T-helper 1 cell (primary cell): ENCODE measurements at regions not wholly inside any gene's neighbourhood (a gene's known extent, or its start where the extent isn't known, plus 50 kb on each side); places are given as distances from the start of the nearest gene placed in this dataset.
"Not testable (repeated sequence)": the region's sequence is repeated elsewhere in the genome, so short reads cannot be mapped to it uniquely, and the experiment has no call there.

Source experiments
- DNase-seq, 5 donors: peaks; one replicate each; pipeline ENCODE4 v3.0.0-alpha.2; 2012 to 2020

GRCh38 chr1:38204698-38205097, 158.1 kb upstream of the POU3F1 start:
- no peak for DNase-seq

DNA sequence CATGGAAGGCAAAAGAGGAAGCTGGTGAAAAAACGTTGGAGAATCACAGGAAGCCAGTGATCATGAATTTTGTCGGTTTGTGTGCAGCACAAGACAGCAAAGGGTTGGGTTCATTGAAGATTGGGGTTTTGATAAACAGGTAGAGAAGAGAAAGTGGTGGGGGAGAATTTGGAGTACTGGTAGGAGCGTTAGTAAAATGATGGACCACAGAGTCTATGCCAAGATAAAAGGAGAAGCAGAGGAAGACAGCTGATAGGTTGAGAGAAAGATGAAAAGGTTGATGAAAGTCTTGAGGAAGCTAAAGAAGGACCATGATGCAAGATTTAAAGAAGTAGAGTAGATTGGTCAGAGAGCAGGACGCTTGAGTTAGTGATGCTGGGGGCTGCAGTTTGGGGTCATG, 156.8 kb upstream of the POU3F1 start:
- DNase-seq: no peak

GRCh38 chr1:38201431-38201830, 154.8 kb upstream of the POU3F1 start:
- no peak for DNase-seq

GRCh38 chr1:38198621-38199020, 152.0 kb upstream of the POU3F1 start:
- no peak for DNase-seq

DNA sequence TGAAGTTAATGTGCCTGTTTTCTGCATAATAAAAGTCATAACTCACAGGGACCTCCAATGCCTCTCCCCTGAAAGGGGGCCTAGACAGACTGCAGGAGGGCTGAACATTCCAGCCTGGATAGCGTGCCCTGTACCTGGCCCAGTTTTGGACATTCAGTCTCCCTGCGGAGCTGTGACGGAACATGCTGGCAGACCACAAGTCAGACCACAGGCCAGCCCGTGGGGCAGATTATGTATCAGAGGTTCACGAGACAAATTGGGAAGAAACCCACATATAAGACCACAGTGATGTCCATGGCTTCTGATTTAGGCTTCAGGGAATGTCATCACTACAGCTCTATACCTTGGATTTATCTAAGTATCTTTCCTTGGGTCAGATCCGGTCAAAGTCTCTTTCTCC, 151.5 kb upstream of the POU3F1 start:
- DNase-seq: no peak

DNA sequence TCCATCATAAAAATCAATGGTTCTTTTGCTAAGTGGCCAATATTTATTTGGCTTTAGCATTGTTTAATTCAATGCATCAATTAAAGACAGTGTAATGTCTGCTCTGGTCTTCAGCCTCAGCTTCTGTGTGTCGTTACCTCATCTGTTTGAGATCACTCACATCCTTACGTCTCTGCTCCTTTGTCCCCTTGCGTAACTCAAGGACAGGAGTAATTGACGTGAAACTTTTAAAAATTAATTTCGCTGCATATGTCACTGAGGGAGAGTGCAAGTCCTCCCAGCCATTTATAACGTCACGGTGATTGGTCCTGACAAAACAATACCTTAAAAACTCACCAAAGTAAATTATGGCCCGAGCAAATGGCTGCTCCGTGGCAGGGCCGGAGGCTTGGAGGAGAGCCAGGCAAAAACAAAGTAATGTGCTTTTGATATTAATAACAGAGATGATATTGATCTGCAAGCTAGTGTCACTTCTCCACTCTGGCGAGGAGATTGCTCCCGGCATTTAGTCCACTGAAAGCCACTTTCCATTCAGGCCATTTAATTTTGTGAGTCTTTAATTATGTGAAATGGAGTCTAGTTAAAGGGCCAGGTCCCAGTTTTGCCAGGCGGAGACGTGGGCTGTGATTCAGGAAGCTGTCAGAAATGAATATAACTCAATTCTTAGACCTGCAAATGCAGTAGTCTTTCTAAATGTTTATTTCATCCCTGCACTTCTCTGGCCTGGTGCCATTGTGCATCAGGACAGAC, 150.9 kb upstream of the POU3F1 start:
- DNase-seq: no peak

GRCh38 chr1:38194472-38194871, 147.9 kb upstream of the POU3F1 start:
- no peak for DNase-seq

GRCh38 chr1:38193040-38193439, 146.4 kb upstream of the POU3F1 start:
- no peak for DNase-seq

GRCh38 chr1:38191461-38191860, 144.9 kb upstream of the POU3F1 start:
- DNase-seq: no peak

GRCh38 chr1:38190983-38191382, 144.4 kb upstream of the POU3F1 start:
- no peak for DNase-seq

DNA sequence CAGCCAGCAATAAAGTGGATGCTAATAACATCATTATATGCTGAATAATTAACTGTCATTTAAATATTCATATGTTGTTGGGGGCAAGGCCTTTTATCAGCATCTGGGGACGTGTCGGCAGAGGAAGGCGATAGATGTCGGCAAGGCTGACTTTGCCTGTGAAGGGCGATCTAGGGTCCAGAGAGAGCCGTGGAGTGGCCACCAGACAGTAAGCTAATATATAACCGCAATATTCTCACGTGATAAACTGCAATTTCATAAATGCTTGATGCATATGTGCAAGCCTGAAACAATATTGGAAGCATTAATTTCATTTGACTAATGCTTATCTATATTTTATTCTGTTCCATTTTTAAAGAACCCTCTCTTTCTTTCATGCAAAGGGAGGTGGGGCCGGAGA, 141.0 kb upstream of the POU3F1 start:
- DNase-seq: no peak

GRCh38 chr1:38186566-38186965, 140.0 kb upstream of the POU3F1 start:
- no peak for DNase-seq

DNA sequence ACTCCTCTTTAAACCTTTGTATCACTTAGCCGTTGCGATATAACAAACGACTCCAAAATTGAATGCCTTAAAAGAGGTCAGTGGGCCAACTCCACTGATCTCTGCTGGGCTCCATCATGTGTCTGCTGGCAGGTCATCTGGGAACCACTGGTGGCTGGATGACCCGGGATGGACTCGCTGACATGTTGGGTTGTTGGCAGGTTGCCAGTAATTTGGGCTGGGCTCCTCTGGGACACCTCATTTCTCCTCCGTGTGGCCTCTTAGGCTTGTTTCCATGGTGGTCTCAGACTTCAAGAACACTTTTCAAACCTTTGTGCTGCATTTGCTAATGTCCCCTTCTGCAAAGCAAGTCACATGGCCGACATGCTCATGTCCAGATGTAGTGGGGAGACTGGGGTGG, 139.3 kb upstream of the POU3F1 start:
- no peak for DNase-seq

DNA sequence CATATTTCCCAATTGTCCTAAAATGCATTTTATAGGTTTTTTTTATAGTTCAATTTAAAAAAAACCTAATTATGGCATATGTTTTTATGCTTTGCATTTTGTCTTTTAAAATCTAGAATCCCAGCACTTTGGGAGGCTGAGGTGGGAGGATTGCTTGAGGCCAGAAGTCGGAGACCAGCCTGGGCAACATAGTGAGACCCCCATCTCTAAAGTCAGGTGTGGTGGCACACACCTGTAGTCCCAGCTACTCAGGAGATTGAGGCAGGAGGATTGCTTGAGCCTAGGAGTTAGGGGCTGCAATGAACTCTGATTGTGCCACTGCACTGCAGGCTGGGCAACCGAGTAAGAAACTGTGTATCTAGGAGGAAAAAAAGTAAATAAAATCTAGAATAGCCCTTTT, 137.2 kb upstream of the POU3F1 start:
- no peak for DNase-seq

GRCh38 chr1:38183096-38183495, 136.5 kb upstream of the POU3F1 start:
- DNase-seq: no peak

- not testable (repeated sequence) for DNase-seq
Measured at GRCh38 chr1:38180388-38180787, 133.8 kb upstream of the POU3F1 start.

DNA sequence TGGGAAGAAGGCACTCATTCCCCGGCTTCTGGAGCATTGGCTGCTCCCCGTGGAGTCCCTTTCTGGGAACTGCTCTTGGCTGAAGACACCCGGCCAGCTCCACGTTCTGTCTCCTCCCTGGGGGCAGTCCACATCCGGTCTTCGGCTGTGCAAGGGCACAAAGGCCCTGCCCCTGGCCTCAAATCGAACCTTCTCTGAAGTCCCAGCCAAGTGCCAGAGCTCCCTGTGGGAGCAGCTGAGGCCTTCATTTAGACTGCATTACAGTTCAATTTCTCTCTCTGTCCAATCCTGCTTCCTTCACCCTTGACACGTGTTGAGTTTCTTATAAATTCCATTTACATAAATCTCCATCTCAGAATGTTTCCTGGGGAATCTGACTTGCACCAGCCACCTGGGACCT, 132.9 kb upstream of the POU3F1 start:
- no peak for DNase-seq

DNA sequence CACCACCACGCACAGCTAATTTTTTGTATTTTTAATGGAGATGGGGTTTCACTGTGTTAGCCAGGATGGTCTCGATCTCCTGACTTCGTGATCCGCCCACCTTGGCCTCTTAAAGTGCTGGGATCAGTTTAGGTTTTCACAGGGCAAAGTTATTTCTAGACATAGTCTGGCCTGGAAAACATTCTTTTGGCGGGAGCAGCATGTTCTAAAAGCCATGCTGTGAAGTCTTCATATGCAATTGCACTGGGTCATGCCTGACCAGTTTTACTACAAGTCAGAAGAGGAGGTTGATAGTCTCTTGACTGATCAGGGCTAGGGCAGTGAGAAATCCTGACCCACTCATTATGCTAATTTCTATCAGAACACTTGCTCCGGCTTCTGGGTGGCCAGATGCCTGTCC, 131.6 kb upstream of the POU3F1 start:
- no peak for DNase-seq

- DNase-seq: no peak
Measured at GRCh38 chr1:38175121-38175520, 128.5 kb upstream of the POU3F1 start.

DNA sequence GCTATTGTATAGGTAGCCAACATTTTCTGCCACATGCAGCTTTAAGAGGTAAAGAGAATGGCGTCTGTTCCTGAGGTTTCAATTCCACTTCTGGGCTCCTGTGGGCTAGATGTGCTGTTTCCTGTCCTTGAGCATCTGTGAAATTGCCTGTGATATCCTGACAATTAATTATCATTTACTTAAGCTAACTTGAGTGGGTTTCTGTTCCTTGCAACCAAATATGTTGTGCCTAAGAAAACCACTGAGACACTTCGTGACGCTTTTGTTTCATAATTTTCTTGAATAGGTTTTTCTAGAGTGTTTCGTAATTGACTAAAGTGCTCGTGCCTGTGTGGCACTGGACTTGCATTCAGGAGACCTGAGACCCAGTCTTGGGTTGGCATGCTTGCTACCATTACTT, 127.3 kb upstream of the POU3F1 start:
- no peak for DNase-seq

DNA sequence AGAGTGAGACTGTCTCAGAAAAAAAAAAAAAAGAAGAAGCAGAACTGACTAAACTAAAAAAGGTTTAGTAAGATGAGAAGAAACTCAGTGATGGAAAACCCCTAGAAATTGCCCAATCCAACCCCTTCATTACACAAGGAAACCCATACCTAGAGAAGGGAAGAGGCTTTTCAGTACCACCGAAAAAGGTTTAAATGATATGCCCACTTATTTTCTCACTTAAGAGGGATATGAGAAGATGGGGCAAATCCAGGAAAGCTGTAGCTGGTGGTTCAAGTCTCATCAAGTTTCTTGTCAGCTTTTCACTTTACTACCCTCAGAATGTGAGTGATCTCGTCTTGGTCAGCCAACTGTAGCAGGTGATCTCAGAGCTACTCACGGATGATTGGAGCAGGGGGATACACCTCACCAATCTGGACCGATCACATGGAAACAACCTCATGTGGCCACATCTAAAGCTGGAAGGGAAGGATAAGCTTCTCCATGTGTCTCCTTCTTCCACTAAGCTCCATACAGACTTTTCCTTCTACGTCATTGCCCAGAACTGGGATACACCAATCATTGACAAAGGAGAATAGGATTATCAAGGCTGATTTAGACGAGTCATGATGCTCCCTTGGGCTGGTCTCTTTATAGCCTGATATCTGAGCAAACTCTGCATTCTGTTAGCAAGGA, 126.7 kb upstream of the POU3F1 start:
- DNase-seq: no peak

DNA sequence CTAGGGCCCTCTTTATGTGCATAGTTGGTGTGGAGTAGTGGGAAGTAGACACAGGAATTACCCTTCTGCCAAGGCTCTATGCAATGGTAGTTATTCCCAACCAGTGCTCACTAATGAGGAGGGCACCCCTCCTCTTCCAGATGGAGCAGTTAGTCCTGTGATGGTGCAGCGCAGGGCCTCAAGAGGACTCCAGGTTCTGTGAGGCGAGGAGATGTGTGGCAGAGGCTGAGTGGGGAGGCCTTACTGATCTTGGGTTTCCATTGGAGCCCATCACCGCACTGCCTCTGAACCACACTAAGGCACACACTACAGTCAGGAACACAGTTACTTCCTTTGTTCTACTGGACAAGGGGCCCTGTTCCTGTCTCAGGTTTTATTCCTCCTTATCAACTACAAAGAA, 122.5 kb upstream of the POU3F1 start:
- no peak for DNase-seq

GRCh38 chr1:38168365-38168764, 121.8 kb upstream of the POU3F1 start:
- DNase-seq: no peak

DNA sequence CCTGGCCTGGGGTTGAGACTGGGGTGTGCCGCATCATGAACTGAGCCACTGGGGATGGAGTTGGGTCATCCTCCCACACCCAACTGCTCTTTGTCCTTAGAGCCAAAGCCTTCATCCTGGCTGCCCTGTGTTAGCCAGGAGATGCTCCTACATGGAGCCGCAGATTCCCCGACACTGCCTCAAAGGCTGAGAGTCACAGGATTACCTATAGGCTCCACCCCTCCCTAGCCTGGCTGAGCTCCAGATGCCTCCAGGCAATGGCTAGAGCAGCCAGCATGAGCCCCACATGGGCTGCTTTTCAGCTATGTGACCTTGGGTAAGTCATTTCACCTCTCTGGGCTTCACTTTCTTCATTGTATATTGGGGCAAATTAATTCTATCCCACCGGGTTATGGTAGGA, 119.9 kb upstream of the POU3F1 start:
- DNase-seq: no peak
